GM12891 (cell line): ENCODE measurements at regions not wholly inside any gene's neighbourhood (a gene's known extent, or its start where the extent isn't known, plus 50 kb on each side); places are given as distances from the start of the nearest gene placed in this dataset.

Experiments used
- DNase-seq: peaks from one replicate; pipeline ENCODE4 v3.0.0; 2011; ENCODE audit warnings: low spot score; ENCODE audit not compliant: insufficient read length
- FAIRE-seq: peaks from 2 replicates; lab custom pipeline; 2011; peaks lifted over from hg19 to GRCh38; lab: Jason Lieb, UNC
- PAX5 ChIP-seq: IDR thresholded peaks from 2 replicates; pipeline ENCODE4 v1.6.1; 2011; ENCODE audit warnings: low read length, moderate library complexity, mild to moderate bottlenecking; ENCODE audit not compliant: insufficient read depth, severe bottlenecking
- POLR2A ChIP-seq: IDR thresholded peaks from 2 replicates; pipeline ENCODE4 v1.6.1; 2011; ENCODE audit warnings: low read depth, low read length, control low read depth
- POLR2AphosphoS5 ChIP-seq: IDR thresholded peaks from 2 replicates; pipeline ENCODE4 v1.6.1; 2011; ENCODE audit warnings: low read depth, low read length, control low read depth
- POU2F2 ChIP-seq: IDR thresholded peaks from 2 replicates; pipeline ENCODE4 v1.6.1; 2011; ENCODE audit warnings: low read depth, mild to moderate bottlenecking, control low read depth, low read length, moderate library complexity
- SPI1 ChIP-seq: IDR thresholded peaks from 2 replicates; pipeline ENCODE4 v1.6.1; 2011; ENCODE audit warnings: low read depth, low read length, control low read depth
- TAF1 ChIP-seq: IDR thresholded peaks from 2 replicates; pipeline ENCODE4 v1.6.1; 2011; ENCODE audit warnings: low read depth, low read length, control low read depth

DNA sequence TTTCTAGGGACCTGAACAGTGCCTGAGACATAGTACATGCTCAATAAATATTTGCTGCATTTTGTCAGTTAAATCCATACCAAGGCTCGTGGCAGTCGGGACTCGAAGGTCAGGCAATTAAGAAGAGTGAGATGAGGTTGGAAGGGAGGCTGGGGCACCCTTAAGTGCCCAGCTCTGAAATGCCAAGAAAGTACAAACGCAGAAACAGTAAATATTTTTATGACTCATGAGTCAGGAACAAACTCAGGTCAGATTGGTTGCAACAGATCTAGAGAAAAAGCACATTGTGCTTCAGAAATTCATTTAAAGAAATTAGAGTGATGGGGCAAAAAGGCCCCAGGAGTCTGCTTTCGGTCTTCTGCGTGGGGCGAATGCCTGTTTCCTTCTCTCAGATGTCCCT, 83.0 kb upstream of the FZD10 start:
- DNase-seq (no peak), FAIRE-seq (no peak)
- TF ChIP-seq POLR2AphosphoS5 (no peak), POU2F2 (no peak), PAX5 (no peak), SPI1 (no peak), POLR2A (no peak), TAF1 (no peak)

DNA sequence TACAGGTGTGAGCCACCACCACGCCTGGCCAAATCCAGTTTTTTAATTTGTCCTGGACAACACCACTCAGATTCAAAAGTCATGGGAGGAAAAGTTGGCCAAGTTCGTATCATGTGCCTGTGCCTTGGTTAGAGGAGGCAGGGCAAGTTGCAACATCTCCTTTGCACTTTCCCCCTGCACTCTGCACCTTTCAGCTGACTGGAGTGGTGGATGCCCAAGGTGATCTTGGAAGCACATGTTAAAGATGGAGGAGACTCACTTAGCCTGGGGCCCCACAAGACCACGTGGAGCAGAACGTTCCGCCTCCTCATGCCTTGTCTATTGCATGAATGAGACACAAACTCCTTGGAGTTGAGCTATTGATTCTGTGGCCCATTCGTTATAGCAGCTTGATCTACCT, 82.1 kb upstream of the FZD10 start:
- FAIRE-seq: no peak
- no peak for DNase-seq
- no peak for TF ChIP-seq PAX5
- no peak for TF ChIP-seq POU2F2
- TF ChIP-seq SPI1: no peak
- no peak for TF ChIP-seq POLR2AphosphoS5
- no peak for TF ChIP-seq POLR2A
- TF ChIP-seq TAF1: no peak

DNA sequence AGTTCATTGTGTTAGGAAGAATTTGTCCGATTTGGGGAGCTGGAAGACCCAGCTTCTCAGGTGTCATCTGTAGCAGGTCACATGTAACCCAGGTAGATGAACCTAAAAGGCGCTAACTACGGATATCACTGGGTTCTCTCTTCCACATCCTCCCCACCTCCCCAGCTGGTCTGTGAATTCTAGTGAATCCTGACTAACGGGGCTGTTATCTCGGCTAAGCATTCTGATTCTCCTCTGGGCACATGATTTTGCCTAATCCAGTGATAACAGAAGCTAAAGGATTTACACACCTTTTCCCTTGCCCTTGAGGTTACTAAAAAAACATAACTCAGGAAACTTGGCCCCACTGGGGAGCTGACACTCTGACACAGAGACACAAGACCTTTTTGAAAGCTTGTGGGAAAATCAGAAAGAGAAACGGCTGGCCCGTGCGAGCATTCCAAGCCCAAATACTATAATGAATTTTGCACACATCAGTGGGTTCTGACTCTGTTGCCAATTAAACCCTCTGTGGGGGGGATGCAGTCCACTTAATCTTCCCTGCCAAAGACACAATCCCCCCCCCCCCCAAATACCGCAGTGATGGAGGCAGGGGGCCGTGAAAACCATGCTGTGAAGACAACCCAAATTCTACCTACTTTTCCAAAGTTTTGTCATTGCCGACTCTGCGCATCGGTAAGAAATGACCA, 81.0 kb upstream of the FZD10 start:
- no peak for FAIRE-seq
- TF ChIP-seq PAX5 (no peak), POU2F2 (no peak), TAF1 (no peak), POLR2AphosphoS5 (no peak), SPI1 (no peak), POLR2A (no peak)
- DNase-seq: no peak

DNA sequence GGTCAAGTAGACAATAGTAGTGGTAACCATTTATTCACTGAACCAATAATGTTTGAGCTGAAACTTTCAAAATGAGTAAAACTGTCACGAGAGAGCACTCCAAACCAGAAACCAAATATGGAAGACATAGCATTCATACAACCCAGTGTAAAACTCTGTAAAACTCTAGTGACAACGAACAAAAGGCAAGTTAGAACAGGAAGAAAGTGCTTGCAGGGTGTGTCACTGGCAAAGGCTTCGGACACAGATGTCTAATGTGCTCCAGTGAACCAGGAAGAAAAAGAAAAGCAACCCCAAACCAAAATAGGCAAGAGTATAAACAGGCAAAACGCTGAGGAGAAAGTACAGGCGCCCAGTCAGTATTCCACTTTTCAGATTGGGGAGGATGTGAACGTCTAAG, 79.3 kb upstream of the FZD10 start:
- FAIRE-seq (no peak), DNase-seq (no peak)
- TF ChIP-seq PAX5: no peak
- TF ChIP-seq TAF1: no peak
- no peak for TF ChIP-seq POLR2A
- TF ChIP-seq POLR2AphosphoS5: no peak
- TF ChIP-seq POU2F2: no peak
- TF ChIP-seq SPI1: no peak

DNA sequence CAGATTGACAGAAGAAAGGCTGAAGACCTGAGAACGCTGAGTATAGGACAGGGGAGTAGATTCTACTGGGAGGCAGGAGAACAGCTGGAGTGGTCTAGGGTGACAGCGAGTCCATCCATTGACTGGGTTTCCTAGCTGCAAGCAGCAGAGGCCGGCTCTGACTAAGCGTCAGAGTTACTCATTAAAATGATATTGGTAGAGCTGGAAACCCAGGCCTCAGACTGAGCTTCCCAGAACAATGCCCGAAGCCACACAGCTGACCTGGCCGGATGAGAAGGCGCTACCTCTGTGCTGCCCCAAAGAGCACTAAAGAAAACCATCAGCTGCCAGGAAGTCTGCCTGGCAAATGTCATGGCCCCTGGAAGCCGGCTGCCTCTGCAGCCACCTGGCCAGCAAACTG, 78.5 kb upstream of the FZD10 start:
- no peak for DNase-seq
- TF ChIP-seq POLR2AphosphoS5: no peak
- no peak for TF ChIP-seq SPI1
- no peak for TF ChIP-seq TAF1
- TF ChIP-seq POU2F2: no peak
- TF ChIP-seq POLR2A: no peak
- no peak for TF ChIP-seq PAX5
- FAIRE-seq: no peak

DNA sequence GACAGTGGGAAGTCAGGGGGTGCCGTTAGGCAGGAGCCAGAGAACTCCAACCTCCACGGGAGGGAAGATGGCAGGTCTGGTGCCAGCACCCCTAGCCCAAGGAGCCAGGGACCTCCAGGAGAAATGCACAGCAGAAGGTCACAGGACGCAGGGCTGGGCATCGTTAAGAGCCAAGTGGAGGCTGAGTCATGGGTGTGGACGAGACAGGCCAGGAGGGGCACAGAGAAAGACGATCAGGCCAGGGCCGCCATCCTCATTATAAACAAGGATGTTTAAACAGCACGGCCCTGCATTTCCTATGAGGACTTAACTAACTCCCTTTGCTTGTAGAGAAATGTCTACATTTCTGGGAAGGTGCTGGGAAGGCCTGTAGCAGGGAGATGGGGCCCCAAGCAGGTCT, 77.9 kb upstream of the FZD10 start:
- FAIRE-seq (no peak), DNase-seq (no peak)
- no peak for TF ChIP-seq SPI1

DNA sequence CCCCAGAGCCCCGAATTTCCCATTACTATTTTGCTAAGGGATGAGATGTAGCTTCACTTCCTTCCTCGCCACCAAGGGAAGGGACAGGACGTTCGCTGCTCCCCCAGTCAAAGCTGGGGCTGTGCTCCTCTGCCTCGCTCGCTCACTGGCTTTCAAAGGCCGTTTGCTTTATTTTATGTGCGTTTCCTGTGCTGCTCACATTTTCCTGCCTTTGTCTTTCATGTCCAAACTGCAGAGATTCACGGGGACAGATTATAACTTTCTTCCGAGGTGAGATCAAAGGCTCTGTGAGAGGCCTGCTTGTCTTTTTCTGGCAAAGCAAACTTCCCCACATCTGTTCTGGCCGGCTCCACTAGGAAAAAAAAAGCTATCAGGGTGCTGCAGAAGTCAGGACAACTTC, 76.0 kb upstream of the FZD10 start:
- DNase-seq (no peak), FAIRE-seq (no peak)
- TF ChIP-seq POLR2A (no peak), TAF1 (no peak), POU2F2 (no peak), PAX5 (no peak), POLR2AphosphoS5 (no peak), SPI1 (no peak)

DNA sequence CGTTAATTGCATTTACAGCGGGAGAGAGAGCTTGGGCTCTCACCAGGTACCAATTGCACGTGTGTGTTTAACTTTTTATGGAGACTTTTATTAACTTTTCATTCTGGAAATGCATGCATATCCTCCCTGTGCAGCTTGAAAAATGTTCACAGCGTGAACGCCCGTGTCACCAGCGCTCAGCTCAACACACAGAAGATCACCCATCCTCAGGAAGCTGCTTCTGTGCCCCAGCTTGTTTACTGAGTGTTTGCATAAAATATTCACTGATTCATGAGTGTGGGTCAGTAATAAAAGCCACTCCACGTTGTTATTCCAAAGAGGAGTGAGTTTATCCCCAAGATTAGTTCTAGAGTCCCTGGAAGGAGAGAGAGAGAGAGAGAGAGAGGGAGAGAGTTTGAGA, 75.5 kb upstream of the FZD10 start:
- no peak for FAIRE-seq
- TF ChIP-seq POU2F2 (no peak), POLR2A (no peak)
- no peak for DNase-seq

DNA sequence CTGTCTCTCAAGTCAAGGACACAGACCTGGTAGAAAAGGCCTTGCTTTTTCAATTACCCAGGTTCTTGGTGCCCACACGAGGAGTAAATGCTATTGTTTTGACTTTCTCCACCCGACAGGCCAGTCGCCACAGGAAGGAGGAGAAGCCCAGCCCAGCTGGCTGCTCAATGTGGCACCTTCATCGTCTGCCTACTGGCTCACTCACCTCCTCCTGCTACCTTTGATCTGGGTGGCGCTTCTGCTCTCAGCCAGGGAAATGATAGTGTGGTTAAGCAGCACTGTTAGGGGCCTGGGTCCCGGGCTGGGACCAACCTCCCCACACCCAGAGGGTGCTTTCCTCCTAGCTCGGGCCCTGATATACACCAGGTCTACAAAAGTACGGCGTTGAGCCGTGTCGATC, 75.0 kb upstream of the FZD10 start:
- no peak for FAIRE-seq
- TF ChIP-seq POLR2A (no peak), SPI1 (no peak), PAX5 (no peak), TAF1 (no peak), POLR2AphosphoS5 (no peak), POU2F2 (no peak)
- DNase-seq: no peak

DNA sequence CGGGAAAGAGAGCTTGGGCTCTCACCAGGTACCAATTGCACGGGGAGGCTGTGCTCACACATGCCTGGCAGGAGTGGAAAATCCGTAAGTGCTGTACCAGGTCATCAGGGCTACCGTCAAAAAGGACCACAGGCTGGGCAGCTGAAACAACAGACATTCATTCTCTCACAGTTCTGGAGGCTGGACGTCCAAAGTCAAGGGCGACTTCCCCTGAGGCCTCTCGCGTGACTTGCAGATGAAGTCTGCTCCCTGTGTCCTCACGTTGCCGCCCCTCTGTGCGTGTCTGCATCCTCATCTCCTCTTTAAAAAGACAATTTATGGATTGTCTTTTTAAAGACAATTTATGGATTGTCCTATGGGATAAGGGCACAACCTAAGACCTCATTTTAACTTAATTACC, 73.8 kb upstream of the FZD10 start:
- no peak for FAIRE-seq
- TF ChIP-seq SPI1 (no peak), POLR2A (no peak), POLR2AphosphoS5 (no peak), POU2F2 (no peak), PAX5 (no peak), TAF1 (no peak)
- DNase-seq: no peak
